HG03139 (cell line): ENCODE measurements at regions not wholly inside any gene's neighbourhood (a gene's known extent, or its start where the extent isn't known, plus 50 kb on each side); places are given as distances from the start of the nearest gene placed in this dataset.
"Not testable (repeated sequence)": the region's sequence is repeated elsewhere in the genome, so short reads cannot be mapped to it uniquely, and the experiment has no call there.

ENCODE experiments used
- ATAC-seq: cut with Tn5 transposase; IDR thresholded peaks from one replicate; pipeline ENCODE4 v1.9.1; 2021; ENCODE audit not compliant: unreplicated experiment

- no peak for ATAC-seq
These were observed 72.5 kb downstream of the LHX2 start for GRCh38 chr9:124084087-124084486.

DNA sequence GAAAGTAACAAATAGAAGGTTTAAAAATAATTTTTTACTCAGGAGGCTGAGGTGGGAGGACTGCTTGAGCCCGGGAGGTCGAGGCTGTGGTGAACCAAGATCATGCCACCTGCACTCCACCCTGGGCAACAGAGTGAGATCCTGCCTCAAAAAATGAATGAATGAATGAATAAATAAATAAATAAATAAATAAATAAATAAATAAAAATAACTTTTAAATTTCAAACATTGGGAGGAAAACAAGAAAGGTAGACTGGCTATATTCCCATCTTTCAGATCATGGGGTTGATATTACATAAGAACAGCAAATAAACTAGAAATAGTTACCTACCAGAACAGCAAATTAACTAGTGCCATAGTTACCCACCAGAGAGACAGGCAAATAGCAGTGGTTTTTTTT is 75.7 kb downstream of the LHX2 start:
- no peak for ATAC-seq

DNA sequence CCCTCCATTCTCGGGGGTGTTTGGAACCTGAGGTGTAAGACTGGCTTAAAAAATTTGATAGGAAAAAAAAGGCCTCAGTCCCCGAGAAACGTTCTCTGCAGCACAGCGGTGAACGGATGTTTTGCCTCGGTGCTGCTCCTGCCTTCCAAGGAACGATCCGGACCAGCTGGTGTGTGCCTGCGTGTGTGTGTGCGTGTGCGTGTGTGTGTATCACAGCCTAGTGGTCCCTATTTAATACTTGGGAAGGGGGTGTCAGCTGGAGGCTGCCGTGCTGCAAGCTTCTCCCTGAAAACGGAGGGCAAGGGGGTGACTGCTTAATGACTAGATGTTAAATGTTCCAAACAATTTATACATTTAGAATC is 76.9 kb downstream of the LHX2 start:
- ATAC-seq = no peak

GRCh38 chr9:124089631-124090488 is 78.3 kb downstream of the LHX2 start:
- ATAC-seq = not testable (repeated sequence)

DNA sequence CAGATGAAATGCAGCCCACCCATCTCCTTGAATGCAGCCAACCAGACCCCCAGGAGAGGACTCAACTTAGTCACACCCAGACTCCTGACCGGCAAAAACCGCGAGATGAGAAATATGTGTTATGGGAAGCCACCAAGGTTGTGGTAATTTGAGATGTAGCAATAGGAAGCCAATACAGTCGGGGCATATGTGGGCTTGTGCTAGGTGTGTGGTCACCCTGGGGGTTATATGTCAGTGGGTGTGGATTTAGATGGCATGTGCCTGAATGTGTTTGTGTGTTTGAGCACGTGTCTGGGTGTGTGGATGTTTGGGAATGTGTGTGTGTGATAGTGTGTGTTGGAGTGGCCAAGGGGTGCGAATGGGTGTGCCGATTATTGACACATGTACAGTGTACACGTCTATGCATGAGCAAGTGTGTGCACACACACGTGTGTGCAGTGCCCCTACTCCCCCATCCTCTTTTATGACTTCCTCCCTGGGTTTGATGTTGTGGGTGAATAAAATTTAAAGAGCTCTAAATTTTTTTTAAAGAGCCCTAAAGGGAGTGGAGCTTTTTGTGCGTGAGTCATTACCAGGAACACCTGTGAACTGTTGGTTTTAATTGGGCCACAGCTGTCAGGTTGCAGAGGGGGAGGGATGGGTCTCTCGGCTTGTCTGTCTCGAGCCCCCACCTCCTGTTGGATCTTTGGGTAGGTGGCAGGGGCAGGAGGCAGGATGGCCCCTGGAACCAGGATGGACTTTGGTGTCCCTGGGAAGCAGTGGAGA is 86.8 kb downstream of the LHX2 start:
- no peak for ATAC-seq

GRCh38 chr9:124099860-124100259 is 88.3 kb downstream of the LHX2 start:
- ATAC-seq = no peak

DNA sequence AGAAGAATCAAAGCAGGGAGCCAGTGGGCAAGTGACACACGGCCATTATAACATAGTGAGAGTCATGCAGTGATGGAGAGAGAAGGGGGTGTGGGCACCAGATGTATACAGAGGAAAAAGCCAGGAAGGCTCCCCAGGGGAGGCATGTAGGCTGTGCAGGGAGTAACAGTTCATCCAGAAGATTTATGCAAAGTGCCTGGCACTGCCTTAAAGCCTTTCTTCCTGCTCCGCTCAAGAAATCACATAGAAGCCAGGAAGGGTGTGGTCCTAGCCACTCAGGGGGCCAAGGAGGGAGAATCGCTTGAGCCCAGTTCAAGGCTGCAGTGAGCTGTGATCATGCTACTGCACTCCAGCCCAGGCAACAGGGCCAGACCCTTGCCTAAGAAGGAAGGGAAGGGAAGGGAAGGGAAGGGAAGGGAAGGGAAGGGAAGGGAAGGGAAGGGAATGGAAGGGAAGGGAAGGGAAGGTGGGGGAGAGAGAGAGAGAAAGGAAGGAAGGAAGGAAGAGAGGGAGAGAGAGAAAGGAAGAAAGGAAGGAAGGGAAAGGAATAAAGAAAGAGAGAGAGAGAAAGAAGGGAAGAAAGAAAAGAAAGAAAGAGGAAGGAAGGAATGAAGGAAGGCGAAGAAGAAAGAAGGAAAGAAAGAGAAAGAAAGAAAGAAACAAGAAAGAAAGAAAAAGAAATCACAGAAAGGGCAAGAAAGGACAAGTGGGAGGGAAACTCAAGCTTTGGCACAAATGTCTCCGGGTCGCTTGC is 89.8 kb downstream of the LHX2 start:
- no peak for ATAC-seq

DNA sequence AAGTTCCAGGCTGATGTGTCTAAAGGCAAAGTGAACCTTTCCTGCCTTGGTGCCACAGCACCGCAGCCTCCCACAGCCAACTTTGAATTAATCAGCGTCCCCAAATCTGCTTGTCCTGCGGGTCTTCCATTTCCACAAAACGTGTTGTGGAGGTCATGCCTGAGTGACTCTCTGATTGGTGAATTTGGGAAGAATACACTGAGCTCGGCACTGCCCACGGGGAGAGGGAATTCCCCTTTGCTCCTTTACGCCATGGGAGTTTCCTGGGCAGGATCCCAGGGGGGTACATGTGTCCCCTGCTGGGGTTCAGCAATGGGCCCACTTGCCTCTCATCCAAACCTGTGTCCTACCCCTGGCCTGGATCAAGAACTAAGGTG is 90.4 kb downstream of the LHX2 start:
- no peak for ATAC-seq

DNA sequence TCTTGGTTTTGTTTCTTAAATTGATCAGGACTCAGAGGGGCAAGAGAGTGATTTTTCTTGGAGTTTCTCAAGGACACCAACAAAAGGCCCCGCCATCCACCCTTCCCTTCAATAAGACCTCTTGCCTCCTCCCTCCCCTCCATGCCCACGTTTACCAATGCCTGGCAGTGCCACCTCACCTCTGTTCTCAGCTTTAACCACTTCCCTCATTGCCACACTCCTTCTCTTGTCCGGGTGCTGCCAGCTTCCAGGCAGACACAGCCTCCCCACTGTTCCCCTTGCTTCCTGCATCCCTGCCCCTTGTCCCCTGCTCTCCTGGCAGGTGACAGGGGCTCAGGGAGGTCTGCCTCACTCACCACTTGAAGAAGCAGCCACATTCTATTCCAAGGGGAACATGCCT is 90.8 kb downstream of the LHX2 start:
- ATAC-seq = no peak

DNA sequence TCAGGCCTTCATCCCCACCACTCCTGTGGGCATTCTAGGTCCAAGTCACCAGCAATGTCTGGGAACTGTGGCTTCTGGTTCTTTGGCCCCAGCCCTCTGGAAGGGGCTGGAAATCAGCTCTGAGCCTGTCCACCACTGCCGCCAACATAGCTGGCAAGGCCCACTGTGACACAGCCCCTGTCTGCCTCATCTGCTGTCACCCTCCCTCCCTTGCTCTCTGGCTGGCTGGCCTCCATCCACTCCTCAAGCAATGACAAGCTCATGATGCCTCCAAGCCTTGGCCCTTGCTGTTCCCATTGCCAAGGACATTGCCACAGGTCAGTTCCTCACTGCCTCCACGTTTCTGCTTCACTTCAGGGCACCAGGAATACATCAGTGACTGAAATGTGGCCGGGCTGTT is 93.7 kb downstream of the LHX2 start:
- no peak for ATAC-seq

- ATAC-seq = no peak
These were observed 96.6 kb downstream of the LHX2 start for GRCh38 chr9:124108216-124108615.

GRCh38 chr9:124110307-124110915 is 98.8 kb downstream of the LHX2 start:
- no peak for ATAC-seq

- ATAC-seq = no peak
These were observed 105.3 kb downstream of the LHX2 start for GRCh38 chr9:124116683-124117363.

DNA sequence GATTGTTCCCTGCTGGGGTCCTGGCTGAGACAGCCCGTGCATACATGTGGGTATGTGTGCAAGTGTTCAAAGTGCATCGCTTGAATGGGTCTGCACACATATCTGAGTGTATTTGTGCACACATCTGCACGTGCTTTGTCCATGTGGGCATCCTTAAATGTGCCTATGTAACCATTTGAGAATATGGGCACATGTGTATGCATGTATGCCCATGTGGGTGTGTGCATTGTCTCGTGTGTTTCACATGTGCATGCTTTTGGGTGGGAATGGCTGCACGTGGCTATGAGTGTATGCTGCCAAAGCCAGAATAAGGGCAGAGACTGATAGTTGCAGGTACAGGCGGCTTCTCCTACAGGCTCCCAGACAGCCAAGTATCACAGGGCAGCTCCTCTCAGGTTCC is 107.3 kb downstream of the LHX2 start:
- ATAC-seq = no peak

DNA sequence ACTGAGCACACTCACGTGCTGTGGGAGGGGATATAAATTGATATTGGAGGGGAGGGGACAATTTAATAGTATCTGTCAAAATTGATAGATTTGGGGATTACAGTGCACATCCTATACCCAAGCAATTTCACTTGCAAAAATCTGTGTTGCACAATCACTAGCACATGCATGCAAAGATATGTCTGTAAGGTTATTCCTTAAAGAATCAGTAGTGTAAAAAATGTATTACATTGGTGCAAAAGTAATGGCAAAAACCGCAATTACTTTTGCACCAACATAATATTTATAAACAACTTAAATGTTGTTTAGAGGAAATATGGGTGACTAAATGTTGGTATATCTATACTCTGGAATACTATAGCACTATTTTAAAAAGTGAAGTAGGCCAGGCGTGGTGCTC is 108.7 kb downstream of the LHX2 start:
- ATAC-seq = no peak

DNA sequence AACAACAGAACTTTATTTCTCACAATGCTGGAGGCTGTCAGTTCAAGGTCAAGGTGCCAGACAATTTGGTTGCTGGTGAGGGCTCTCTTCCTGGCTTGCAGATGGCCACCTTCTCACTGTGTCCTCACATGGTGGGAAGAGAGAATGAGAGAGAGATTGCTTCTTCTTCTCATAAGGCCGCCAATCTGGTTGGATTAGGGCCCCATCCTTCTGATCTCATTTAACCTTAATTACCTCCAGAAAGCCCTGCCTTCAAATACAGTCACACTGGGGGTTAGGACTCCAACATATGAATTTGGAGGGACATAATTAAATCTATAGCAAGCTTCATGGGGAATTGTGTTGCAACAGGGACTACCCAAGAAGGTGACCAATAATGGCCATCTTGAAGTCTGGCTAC is 110.2 kb downstream of the LHX2 start:
- no peak for ATAC-seq

GRCh38 chr9:124122321-124122720 is 110.8 kb downstream of the LHX2 start:
- ATAC-seq = no peak

DNA sequence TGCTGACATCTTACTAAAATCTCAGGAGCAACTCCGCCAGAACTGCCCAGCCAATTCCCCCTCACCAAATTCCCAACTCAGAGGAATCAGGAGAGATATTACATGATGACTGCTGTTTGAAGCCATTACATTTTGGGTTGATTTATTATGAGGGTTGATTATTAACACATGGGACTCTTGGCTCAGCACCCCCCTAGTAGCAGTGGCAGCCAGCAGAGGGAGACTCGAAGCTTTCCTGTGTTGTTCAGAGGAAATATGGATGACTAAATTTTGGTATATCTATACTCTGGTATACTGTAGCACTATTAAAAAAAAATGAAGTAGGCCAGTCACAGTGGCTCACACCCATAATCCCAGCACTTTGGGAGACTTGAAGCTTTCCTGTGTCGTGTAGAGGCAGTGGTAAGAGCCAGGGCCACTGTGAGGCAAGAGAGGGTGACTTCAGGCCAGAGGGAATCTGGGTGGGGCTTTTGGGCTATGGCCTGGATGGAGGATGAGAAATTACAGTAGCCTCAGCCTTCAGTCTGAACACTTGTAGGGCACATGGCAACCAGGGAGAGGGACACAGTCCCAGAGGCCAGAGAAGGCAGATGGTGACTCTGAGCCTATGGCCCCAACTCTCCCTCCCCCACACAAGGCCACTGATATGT is 111.4 kb downstream of the LHX2 start:
- ATAC-seq = no peak

DNA sequence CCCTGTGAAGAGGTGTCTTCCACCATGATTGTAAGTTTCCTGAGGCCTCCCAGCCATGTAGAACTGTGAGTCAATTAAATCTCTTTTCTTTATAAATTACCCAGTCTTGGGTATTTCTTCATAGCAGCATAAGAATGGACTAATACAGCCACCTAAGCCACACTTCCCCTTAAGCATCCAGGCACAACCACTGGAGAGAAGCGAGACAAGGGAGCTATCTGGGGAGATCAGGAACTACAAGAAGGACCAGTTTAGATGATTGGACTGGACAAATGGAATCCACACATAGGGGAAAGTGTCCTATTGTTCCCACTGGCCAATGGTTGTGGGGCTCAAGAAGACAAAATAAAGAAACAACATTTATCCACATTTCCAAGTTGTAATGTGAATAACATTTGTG is 112.1 kb downstream of the LHX2 start:
- not testable (repeated sequence) for ATAC-seq
